Stimulated activated CD4-positive, alpha-beta T cell treated with anti-CD3 and anti-CD28 coated beads, Interleukin-15, amount 100 ng/mL, for 48 hours (primary cell): ENCODE measurements at regions not wholly inside any gene's neighbourhood (a gene's known extent, or its start where the extent isn't known, plus 50 kb on each side); places are given as distances from the start of the nearest gene placed in this dataset.

ENCODE experiments used
- DNase-seq, 2 donors: peaks; one replicate each; pipeline ENCODE4 v3.0.0-alpha.2; 2020; ENCODE audit warnings: low read depth in 2 of 2

GRCh38 chr4:124469981-124470380, 242.6 kb downstream of the ANKRD50 start:
- no peak for DNase-seq

DNA sequence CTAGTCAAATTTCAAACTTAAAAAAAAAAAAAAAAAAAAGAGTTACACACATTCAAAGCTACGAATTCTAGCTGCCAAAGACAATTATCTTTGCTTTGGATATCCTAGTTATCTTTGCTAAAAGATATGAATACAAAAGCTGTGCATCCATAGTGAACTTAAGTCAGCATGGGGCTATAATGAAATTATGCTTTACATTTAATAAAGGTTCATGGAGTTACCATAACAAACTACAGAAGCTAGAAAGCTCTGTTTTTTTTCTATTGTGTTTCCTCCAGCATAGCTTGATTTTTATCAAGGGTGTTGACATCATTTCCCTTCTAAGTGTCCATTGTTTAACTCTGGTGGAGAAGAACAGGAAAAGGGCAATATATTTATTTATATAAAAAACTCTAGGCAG, 234.1 kb downstream of the ANKRD50 start:
- DNase-seq: no peak

GRCh38 chr4:124480061-124480460, 232.5 kb downstream of the ANKRD50 start:
- DNase-seq: no peak

DNA sequence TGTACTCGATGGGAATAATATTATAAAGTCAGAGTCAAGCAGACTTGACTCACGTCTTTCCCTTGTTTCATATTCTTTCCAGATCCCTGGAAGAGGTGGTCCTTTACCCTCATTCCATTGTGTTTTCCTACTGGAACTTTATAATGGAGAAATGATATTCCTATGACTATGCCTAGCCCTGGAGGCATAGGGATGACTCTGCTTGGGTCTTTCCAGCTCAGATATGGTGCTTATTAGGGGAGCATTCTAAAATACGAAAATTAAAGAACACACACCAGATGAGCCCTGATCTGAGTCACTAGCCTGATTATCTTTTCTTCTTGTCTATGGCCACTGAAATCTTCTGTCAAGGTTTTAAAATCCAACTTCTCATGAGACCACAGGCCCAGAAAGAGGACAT, 231.4 kb downstream of the ANKRD50 start:
- no peak for DNase-seq

GRCh38 chr4:124483048-124483906, 229.3 kb downstream of the ANKRD50 start:
- no peak for DNase-seq

DNA sequence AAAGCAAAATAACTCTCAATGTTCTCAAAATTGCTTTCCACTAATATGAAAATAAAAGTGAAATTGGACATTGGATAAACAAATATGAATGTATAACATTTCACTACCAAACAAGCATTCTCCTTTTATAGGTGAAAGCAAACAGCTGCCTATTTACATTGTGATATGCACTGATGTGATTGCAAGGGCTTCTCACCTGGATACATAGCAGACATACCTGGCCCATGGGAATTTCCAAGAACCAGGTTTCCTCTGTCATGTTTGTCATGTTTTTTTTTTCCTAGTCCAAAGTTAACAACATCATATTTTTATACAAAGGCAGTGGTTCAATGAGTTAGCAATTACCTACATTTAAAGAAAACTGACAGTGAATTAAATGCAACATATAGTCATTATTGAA, 228.5 kb downstream of the ANKRD50 start:
- DNase-seq: no peak

DNA sequence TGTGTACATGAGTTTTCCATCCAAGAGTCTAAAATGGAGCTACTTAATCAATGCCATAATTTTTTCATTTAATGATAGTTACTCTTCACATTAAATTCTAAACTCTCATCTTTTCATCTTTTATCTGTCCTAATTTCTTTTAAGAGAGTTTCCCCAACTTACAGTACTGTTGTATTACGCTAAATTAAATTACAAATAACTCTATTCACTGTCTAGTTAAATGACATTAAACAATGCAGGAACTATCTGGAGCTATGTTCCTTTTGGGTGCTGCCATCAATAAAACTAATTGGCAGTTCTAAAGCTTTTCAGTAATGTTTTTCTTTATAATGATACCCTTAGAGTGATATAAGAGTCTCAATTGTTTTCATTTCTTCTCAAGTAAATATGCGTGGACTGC, 227.6 kb downstream of the ANKRD50 start:
- DNase-seq: no peak

- no peak for DNase-seq
These were observed 226.1 kb downstream of the ANKRD50 start for GRCh38 chr4:124486423-124486822.

- DNase-seq: no peak
These were observed 224.9 kb downstream of the ANKRD50 start for GRCh38 chr4:124487651-124488050.

GRCh38 chr4:124491361-124492145, 221.0 kb downstream of the ANKRD50 start:
- DNase-seq: no peak

DNA sequence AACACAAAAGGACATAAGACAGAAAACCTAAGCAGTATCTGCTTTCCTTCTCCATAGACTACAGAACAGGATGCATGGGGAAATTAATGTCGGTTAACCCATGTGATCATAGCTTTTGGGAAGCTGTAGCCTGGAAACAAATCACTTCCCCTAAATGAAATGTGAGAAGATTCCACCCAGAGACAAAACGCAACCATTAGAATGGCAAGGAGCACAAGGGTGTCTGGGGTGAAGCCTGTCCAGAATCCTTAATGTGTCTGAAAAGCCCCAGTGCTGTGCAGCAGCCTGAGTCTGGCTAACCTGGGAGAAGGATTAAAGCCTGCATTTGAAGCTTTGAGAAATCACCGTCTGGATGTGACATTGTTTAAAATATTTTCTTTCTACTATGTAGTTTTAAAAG, 213.3 kb downstream of the ANKRD50 start:
- no peak for DNase-seq

DNA sequence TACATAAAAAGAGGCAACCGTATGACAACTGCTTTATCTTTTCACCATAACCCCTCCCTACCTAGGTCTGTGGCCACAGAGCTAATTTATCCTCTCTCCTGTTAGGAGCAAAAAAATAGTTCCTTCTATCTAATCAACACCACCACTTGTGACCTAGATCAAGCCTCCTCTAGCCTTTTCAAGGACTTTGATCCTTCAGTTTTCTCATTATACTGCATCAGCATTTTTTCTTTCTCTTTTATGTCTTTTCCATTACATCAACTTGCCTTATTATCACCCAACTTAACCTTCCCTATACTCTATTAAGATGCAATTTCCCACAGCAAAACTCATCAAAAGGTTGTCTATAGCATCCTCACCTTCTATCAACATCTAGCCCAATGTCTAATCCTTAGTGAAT, 211.0 kb downstream of the ANKRD50 start:
- DNase-seq: no peak

- DNase-seq: no peak
These were observed 208.1 kb downstream of the ANKRD50 start for GRCh38 chr4:124504431-124504830.

GRCh38 chr4:124505211-124505610, 207.3 kb downstream of the ANKRD50 start:
- DNase-seq: no peak

DNA sequence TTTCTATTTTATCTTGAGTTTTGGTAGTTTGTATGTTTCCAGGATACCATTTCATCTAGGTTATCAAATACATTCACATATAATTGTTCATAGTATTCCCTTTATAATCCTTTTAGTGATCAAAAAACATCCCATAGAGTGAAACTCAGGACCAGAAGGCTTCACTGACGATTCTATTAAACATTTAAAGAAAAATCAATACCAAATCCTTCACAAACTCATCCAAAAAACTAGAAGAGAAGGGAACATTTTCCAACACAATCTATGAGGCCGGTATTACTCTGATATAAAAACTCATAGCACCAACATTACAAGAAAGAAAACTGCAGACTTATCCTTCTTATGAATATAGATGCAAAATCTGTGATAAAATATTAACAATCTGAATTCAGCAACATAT, 203.4 kb downstream of the ANKRD50 start:
- DNase-seq: no peak

DNA sequence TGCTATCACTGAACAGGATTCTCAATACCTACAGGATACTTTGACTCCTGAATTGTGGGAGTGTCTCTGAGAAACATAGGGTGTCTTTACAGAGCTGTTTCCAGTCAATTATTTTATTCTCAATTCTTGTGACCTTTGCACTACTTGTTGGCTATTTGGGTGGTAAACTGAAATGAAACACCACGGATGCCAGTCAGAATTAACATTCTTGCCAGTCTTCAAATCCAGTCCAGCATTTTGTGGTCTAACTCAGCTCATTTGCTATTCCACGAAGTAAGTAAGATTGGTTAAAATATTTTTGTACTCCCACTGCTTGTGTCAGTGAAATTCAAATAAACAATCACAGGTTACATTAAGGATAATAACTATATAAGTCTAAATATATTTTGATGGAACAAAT, 197.9 kb downstream of the ANKRD50 start:
- no peak for DNase-seq

- DNase-seq: no peak
These were observed 196.9 kb downstream of the ANKRD50 start for GRCh38 chr4:124515591-124515990.

DNA sequence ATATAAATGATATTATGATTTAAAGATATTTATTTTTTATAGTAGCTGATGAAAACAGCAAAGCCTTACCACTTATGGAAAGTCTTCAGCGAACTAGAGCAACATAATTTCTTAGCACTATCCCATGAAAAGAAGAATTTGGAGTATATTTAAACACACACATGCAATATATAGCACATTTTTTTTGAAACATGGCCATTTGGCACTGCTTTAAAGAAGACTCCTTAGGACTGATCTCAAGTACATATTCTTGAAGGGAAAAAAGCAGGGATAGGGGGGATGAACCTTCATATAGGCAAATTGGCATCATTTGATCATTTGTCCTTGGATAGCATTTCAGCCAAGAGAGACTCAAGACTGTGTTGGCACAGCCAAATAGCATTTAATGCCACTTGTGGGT, 193.3 kb downstream of the ANKRD50 start:
- no peak for DNase-seq

- DNase-seq: no peak
These were observed 188.7 kb downstream of the ANKRD50 start for GRCh38 chr4:124523816-124524215.

GRCh38 chr4:124525524-124525923, 187.0 kb downstream of the ANKRD50 start:
- no peak for DNase-seq

GRCh38 chr4:124526331-124526730, 186.2 kb downstream of the ANKRD50 start:
- no peak for DNase-seq

GRCh38 chr4:124526769-124527168, 185.8 kb downstream of the ANKRD50 start:
- no peak for DNase-seq

GRCh38 chr4:124527364-124527763, 185.2 kb downstream of the ANKRD50 start:
- no peak for DNase-seq
